ENCODE measurements at regions not wholly inside any gene's neighbourhood (a gene's known extent, or its start where the extent isn't known, plus 50 kb on each side); places are given as distances from the start of the nearest gene placed in this dataset.
"Not testable (repeated sequence)": the region's sequence is repeated elsewhere in the genome, so short reads cannot be mapped to it uniquely, and the experiment has no call there.

GRCh38 chr2:150261691-150262090 is 225.8 kb downstream of the RND3 start:
- no peak for DNase-seq

GRCh38 chr2:150260636-150261035 is 226.8 kb downstream of the RND3 start:
- no peak for DNase-seq

GRCh38 chr2:150259746-150260145 is 227.7 kb downstream of the RND3 start:
- DNase-seq: no peak

GRCh38 chr2:150258781-150259307 is 228.6 kb downstream of the RND3 start:
- DNase-seq: no peak

- no peak for DNase-seq
Measured at GRCh38 chr2:150256736-150257135, 230.7 kb downstream of the RND3 start.

- DNase-seq: no peak
Measured at GRCh38 chr2:150255528-150255927, 231.9 kb downstream of the RND3 start.

GRCh38 chr2:150249735-150250134 is 237.7 kb downstream of the RND3 start:
- DNase-seq: not testable (repeated sequence)

GRCh38 chr2:150247481-150247880 is 240.0 kb downstream of the RND3 start:
- DNase-seq: no peak

- DNase-seq: peak; percentile 13 to 64
Measured at GRCh38 chr2:150234787-150235446, 252.6 kb downstream of the RND3 start.

- DNase-seq: peak in 1 of 2 experiments; percentile 28
Measured at GRCh38 chr2:150232871-150233270, 254.6 kb downstream of the RND3 start.

- DNase-seq: no peak
Measured at GRCh38 chr2:150232321-150232720, 255.1 kb downstream of the RND3 start.

GRCh38 chr2:150230616-150231015 is 256.9 kb downstream of the RND3 start:
- DNase-seq: no peak

GRCh38 chr2:150230004-150230403 is 257.5 kb downstream of the RND3 start:
- no peak for DNase-seq

- peak in 1 of 2 experiments; percentile 10 for DNase-seq
Measured at GRCh38 chr2:150228936-150229335, 258.5 kb downstream of the RND3 start.

- DNase-seq: no peak
Measured at GRCh38 chr2:150225030-150225429, 262.4 kb downstream of the RND3 start.

- DNase-seq: no peak
Measured at GRCh38 chr2:150224321-150224720, 263.1 kb downstream of the RND3 start.

- DNase-seq: no peak
Measured at GRCh38 chr2:150222942-150223341, 264.5 kb downstream of the RND3 start.

GRCh38 chr2:150222379-150222778 is 265.1 kb downstream of the RND3 start:
- no peak for DNase-seq

GRCh38 chr2:150219861-150220260 is 267.6 kb downstream of the RND3 start:
- no peak for DNase-seq

- DNase-seq: no peak
Measured at GRCh38 chr2:150215041-150215440, 272.4 kb downstream of the RND3 start.

GRCh38 chr2:150214626-150215025 is 272.8 kb downstream of the RND3 start:
- no peak for DNase-seq

- DNase-seq: no peak
Measured at GRCh38 chr2:150212722-150213171, 274.7 kb downstream of the RND3 start.

GRCh38 chr2:150211164-150211631 is 276.3 kb downstream of the RND3 start:
- no peak for DNase-seq

- DNase-seq: no peak
Measured at GRCh38 chr2:150209746-150210145, 277.7 kb downstream of the RND3 start.

- no peak for DNase-seq
Measured at GRCh38 chr2:150208689-150209088, 278.8 kb downstream of the RND3 start.

Measured in NCI-H2081 (cell line).